ENCODE measurements at regions not wholly inside any gene's neighbourhood (a gene's known extent, or its start where the extent isn't known, plus 50 kb on each side); places are given as distances from the start of the nearest gene placed in this dataset.

DNA sequence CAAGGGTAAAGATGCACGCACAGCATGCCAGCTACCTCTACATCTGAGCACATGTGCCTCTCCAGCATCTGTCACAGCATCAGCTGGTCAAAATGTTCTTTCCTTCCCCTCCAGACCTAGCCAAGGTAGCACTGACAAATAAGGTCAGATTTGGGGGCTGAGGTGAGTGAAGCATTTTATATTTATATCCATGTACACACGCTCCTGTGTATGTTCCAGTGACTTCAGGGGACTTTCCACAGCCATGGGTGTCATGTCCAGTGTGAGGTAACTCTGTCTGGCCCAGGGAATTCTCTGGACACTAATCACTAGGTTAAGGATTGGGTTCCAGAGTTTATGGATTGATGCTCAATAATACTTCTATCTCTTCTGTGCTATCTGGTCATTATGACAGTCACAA lies 165.2 kb upstream of the TP63 start:
- TF ChIP-seq, protein P1, sequence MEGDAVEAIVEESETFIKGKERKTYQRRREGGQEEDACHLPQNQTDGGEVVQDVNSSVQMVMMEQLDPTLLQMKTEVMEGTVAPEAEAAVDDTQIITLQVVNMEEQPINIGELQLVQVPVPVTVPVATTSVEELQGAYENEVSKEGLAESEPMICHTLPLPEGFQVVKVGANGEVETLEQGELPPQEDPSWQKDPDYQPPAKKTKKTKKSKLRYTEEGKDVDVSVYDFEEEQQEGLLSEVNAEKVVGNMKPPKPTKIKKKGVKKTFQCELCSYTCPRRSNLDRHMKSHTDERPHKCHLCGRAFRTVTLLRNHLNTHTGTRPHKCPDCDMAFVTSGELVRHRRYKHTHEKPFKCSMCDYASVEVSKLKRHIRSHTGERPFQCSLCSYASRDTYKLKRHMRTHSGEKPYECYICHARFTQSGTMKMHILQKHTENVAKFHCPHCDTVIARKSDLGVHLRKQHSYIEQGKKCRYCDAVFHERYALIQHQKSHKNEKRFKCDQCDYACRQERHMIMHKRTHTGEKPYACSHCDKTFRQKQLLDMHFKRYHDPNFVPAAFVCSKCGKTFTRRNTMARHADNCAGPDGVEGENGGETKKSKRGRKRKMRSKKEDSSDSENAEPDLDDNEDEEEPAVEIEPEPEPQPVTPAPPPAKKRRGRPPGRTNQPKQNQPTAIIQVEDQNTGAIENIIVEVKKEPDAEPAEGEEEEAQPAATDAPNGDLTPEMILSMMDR (IDR thresholded peaks at IDR 0.05): no peak
- no peak for TF ChIP-seq POLR2AphosphoS5 (IDR thresholded peaks at IDR 0.05)
